HG03135 (cell line): ENCODE measurements at regions not wholly inside any gene's neighbourhood (a gene's known extent, or its start where the extent isn't known, plus 50 kb on each side); places are given as distances from the start of the nearest gene placed in this dataset.

Source experiments
- ATAC-seq: cut with Tn5 transposase; IDR thresholded peaks from one replicate; pipeline ENCODE4 v1.9.1; 2021; ENCODE audit warnings: mild to moderate bottlenecking, moderate library complexity; ENCODE audit not compliant: unreplicated experiment

- ATAC-seq, result no peak
Observed at GRCh38 chr1:115577513-115577912, 64.3 kb upstream of the VANGL1 start.

DNA sequence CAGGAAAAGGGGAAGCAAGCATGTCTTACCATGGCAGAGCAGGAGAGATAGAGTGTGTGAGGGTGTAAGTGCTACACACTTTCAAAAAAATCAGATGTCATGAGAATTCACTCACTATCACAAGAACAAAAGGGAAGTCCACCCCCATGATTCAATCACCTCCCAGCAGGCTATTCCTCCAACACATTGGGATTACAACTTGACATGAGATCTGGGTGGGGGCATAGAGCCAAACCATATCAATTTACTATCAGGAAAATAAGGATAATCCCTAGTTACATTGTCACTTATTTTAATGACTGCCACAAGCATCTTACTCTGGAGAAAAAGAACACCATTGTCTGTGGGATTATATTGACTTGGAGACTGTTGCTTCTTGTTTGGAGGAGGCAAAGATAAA, 66.1 kb upstream of the VANGL1 start:
- no peak for ATAC-seq

DNA sequence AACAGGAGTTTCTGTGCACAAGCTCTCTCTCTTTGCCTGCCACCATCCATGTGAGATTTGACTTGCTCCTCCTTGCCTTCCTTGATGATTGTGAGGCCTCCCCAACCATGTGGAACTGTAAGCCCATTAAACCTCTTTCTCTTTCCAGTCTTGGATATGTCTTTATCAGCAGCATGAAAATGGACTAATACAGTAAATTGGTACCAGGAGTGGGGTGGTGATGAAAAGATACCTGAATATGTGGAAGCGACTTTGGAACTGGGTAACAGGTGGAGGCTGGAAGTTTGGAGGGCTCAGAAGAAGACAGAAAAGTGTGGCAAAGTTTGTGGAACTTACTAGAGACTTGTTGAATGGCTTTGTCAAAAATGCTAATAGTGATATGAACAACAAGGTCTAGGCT, 69.1 kb upstream of the VANGL1 start:
- no peak for ATAC-seq

DNA sequence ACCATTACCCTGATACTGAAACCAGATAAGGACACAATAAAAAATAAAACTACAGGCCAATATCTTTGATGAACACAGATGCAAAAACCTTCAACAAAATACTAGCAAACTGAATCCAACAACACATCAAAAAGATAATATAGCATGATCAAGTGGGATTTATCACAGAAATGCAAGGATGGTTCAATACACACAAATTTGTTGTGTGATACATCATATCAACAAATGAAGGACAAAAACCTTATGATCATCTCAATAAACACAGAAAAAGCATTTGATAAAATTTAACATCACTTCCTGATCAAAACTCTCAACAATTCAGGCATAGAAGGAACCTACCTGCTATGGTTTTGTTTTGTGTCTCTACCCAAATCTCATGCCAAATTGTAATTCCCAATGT, 74.3 kb upstream of the VANGL1 start:
- no peak for ATAC-seq

- ATAC-seq, result no peak
Observed at GRCh38 chr1:115565791-115566190, 76.0 kb upstream of the VANGL1 start.

- no peak for ATAC-seq
Observed at GRCh38 chr1:115565353-115565752, 76.4 kb upstream of the VANGL1 start.

DNA sequence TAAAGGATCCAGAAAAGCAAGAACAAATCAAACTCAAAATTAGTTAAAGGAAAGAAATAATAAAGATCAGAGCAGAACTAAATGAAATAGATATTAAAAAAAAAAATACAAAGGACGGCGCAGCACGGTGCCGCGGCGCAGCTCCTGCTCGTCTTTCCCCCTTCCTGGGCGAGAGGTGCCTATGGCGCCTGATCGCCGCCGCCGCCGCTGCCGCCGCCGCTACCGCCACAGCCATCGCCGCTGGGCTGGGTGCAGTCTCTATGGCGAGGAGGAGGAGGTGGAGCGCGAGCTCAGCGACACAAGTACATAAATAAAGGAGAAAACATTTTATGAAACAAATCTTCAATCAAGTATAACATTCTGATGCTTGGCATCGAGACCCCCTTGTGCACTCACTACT, 77.6 kb upstream of the VANGL1 start:
- ATAC-seq, result no peak

- no peak for ATAC-seq
Observed at GRCh38 chr1:115560027-115560426, 81.7 kb upstream of the VANGL1 start.

- ATAC-seq, result no peak
Observed at GRCh38 chr1:115558275-115558674, 83.5 kb upstream of the VANGL1 start.

DNA sequence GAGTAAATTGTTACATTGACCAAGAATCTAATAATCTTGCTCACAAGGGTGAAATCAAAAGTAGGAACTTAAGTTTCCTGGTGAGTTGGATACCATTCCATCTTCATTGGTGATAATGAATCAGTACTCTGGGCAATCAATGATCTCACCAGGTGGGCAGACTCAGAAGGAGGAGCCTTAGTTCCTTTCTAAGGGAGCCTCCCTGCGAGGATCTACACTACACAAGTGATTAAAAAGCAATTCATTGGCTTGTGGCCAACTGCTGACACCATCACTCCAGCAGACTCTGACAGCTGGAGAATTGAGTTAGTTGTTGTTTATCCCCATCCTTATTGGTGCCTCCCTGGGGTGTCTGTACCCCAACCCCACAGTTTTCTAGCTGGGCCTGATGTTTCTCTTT, 84.1 kb upstream of the VANGL1 start:
- no peak for ATAC-seq

DNA sequence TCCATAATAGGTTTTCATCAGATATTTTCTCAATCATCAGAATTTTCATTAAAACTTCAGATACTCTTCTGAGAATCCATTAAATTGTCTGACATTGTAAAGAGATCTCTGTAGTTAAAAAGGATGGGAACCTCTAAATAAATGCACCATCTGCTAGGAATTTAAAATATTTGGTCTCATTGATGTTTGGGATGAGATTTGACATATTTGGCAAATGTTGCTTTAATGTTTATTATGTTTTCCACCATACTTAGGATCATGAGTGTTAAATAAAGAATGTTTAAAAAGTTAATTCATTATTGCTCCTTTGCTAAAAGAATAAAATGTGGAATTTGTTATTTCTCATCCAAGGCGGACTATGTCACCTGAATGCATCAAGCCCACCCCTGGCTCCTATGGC, 85.5 kb upstream of the VANGL1 start:
- no peak for ATAC-seq

GRCh38 chr1:115555446-115555845, 86.3 kb upstream of the VANGL1 start:
- no peak for ATAC-seq

- no peak for ATAC-seq
Observed at GRCh38 chr1:115547696-115548095, 94.1 kb upstream of the VANGL1 start.

GRCh38 chr1:115546846-115547245, 94.9 kb upstream of the VANGL1 start:
- no peak for ATAC-seq

GRCh38 chr1:115545791-115546733, 95.7 kb upstream of the VANGL1 start:
- no peak for ATAC-seq

DNA sequence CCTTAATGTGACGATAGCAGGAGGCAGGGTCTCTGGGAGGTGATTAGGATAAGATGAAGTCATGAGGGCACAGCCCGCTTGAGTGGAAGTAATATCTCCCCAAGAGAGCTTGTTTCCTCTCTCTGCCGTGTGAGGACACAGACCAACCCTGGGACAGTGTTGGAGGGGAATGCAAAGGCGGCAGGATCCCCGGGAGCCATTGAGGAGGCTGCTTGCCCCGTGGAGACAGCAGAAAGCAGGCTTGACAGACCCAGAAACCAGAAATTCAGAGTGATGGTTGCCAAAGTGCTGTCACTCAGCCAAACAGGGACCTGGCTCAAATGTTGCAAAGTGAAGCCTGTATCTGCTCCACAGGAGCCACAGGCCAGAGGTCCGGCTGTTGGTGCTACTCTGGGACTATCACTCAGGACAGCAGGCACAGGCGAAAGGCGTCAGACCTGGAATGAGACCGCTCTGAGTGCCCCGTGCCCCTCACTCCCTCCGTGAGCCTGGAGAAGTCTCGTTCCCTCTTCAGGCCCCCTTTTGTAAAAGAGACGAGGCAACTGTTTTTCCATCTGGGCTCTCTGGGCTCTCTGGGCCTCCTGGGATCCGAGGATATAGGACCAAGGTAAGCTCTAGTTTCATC, 96.6 kb upstream of the VANGL1 start:
- no peak for ATAC-seq

GRCh38 chr1:115544131-115544530, 97.6 kb upstream of the VANGL1 start:
- ATAC-seq, result no peak

DNA sequence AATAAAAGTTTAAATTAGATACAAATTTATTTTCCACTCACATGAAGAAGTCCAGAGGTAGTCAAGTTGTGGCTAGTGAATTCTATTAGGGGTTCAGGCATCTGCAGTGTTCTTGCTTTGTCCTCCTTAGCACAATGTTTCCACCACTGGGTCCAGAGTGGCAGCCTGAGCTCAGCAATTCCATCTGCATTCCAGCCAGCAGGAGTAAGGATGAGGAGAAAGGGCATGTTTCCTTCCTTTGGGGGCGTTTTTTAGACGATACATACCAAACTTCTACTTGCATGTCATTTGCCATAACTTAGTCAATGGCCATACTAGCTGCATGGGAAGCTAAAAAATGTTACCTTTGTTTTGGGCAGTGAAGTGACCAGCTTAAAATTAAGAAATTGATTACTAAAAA, 98.5 kb upstream of the VANGL1 start:
- ATAC-seq, result no peak

DNA sequence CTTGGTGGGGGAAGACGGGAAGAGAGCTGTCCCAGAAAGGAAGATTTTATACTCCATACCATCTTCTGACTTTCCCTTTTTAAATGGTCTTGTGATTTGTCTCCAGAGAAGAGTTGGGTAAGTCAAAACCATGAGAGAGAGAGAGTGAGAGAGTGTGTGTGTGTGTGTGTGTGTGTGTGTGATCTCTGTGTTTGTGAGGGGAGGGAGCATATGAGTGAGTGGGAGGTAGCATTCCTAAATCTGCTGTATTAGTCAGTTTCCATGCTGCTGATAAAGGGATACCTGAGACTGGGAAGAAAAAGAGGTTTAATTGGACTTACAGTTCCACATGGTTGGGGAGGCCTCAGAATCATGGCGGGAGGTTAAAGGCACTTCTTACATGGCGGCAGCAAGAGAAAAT, 102.0 kb upstream of the VANGL1 start:
- ATAC-seq, result no peak

GRCh38 chr1:115539061-115539460, 102.7 kb upstream of the VANGL1 start:
- no peak for ATAC-seq

GRCh38 chr1:115538579-115538978, 103.2 kb upstream of the VANGL1 start:
- ATAC-seq, result no peak

DNA sequence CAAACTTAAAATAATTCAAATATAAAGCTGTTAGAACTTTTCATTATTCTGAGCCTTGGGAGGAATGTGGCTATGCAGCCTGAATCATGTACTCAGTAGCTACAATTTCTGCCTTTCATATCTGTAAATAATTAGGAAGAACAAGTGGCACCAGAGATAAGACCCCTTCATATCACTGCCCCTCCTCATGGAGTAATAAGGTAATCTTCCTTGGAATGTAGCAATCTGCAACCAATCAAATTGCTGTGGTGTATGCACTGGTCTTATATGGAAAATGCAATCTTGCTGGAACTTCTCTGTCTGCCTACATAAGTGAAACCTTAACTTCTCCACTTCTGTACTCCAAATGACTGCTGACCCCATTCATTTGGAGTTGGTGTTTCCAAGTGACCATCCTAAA, 104.4 kb upstream of the VANGL1 start:
- ATAC-seq, result no peak
